ENCODE measurements at regions not wholly inside any gene's neighbourhood (a gene's known extent, or its start where the extent isn't known, plus 50 kb on each side); places are given as distances from the start of the nearest gene placed in this dataset.

GRCh38 chrX:124518885-124519284 lies 172.5 kb downstream of the SH2D1A start:
- DNase-seq (ENCODE audit: low read depth in 4 of 4, low spot score in 1 of 4), result no peak

GRCh38 chrX:124524852-124525251 lies 178.5 kb downstream of the SH2D1A start:
- no peak for DNase-seq (ENCODE audit: low read depth in 4 of 4, low spot score in 1 of 4)

- DNase-seq (ENCODE audit: low read depth in 4 of 4, low spot score in 1 of 4), result no peak
Measured at GRCh38 chrX:124529786-124530185, 183.4 kb downstream of the SH2D1A start.

- no peak for DNase-seq (ENCODE audit: low read depth in 4 of 4, low spot score in 1 of 4)
Measured at GRCh38 chrX:124530803-124531202, 184.4 kb downstream of the SH2D1A start.

- DNase-seq (ENCODE audit: low read depth in 4 of 4, low spot score in 1 of 4), result no peak
Measured at GRCh38 chrX:124534536-124534935, 188.2 kb downstream of the SH2D1A start.

GRCh38 chrX:124540474-124540873 lies 194.1 kb downstream of the SH2D1A start:
- DNase-seq (ENCODE audit: low read depth in 4 of 4, low spot score in 1 of 4), result no peak

- DNase-seq (ENCODE audit: low read depth in 4 of 4, low spot score in 1 of 4), result no peak
Measured at GRCh38 chrX:124548571-124548970, 202.2 kb downstream of the SH2D1A start.

- no peak for DNase-seq (ENCODE audit: low read depth in 4 of 4, low spot score in 1 of 4)
Measured at GRCh38 chrX:124555036-124555595, 208.8 kb downstream of the SH2D1A start.

- no peak for DNase-seq (ENCODE audit: low read depth in 4 of 4, low spot score in 1 of 4)
Measured at GRCh38 chrX:124557976-124558375, 211.6 kb downstream of the SH2D1A start.

GRCh38 chrX:124573468-124573867 lies 227.1 kb downstream of the SH2D1A start:
- no peak for DNase-seq (ENCODE audit: low read depth in 4 of 4, low spot score in 1 of 4)

GRCh38 chrX:124592744-124593143 lies 246.4 kb downstream of the SH2D1A start:
- DNase-seq (ENCODE audit: low read depth in 4 of 4, low spot score in 1 of 4), result no peak

GRCh38 chrX:124594017-124594651 lies 247.8 kb downstream of the SH2D1A start:
- no peak for DNase-seq (ENCODE audit: low read depth in 4 of 4, low spot score in 1 of 4)

- no peak for DNase-seq (ENCODE audit: low read depth in 4 of 4, low spot score in 1 of 4)
Measured at GRCh38 chrX:124605511-124605910, 259.1 kb downstream of the SH2D1A start.

- DNase-seq (ENCODE audit: low read depth in 4 of 4, low spot score in 1 of 4), result no peak
Measured at GRCh38 chrX:124606724-124607123, 260.4 kb downstream of the SH2D1A start.

- no peak for DNase-seq (ENCODE audit: low read depth in 4 of 4, low spot score in 1 of 4)
Measured at GRCh38 chrX:124619710-124620109, 273.3 kb downstream of the SH2D1A start.

GRCh38 chrX:124634363-124634762 lies 288.0 kb downstream of the SH2D1A start:
- no peak for DNase-seq (ENCODE audit: low read depth in 4 of 4, low spot score in 1 of 4)

- no peak for DNase-seq (ENCODE audit: low read depth in 4 of 4, low spot score in 1 of 4)
Measured at GRCh38 chrX:124641737-124642491, 295.6 kb downstream of the SH2D1A start.

- no peak for DNase-seq (ENCODE audit: low read depth in 4 of 4, low spot score in 1 of 4)
Measured at GRCh38 chrX:124646403-124646802, 300.0 kb downstream of the SH2D1A start.

- no peak for DNase-seq (ENCODE audit: low read depth in 4 of 4, low spot score in 1 of 4)
Measured at GRCh38 chrX:124651031-124651430, 304.7 kb downstream of the SH2D1A start.

- no peak for DNase-seq (ENCODE audit: low read depth in 4 of 4, low spot score in 1 of 4)
Measured at GRCh38 chrX:124665621-124666400, 319.4 kb downstream of the SH2D1A start.

- no peak for DNase-seq (ENCODE audit: low read depth in 4 of 4, low spot score in 1 of 4)
Measured at GRCh38 chrX:124679199-124679598, 332.8 kb downstream of the SH2D1A start.

GRCh38 chrX:124680287-124680686 lies 333.9 kb downstream of the SH2D1A start:
- DNase-seq (ENCODE audit: low read depth in 4 of 4, low spot score in 1 of 4), result no peak

All from stimulated activated CD4-positive, alpha-beta T cell treated with anti-CD3 and anti-CD28 coated beads, Interleukin-1b, Interleukin-23, amount 100 ng/mL, for 24 hours (primary cell).